DND-41 (cell line): ENCODE measurements at regions not wholly inside any gene's neighbourhood (a gene's known extent, or its start where the extent isn't known, plus 50 kb on each side); places are given as distances from the start of the nearest gene placed in this dataset.

Experiments used
- ATAC-seq: fragments of 200-7000 bp; cut with Tn5 transposase; 3 replicates; pipeline ENCODE4 v1.9.1; 2021; ENCODE audit warnings: low read depth; ENCODE audit not compliant: insufficient read depth
- DNase-seq: peaks from one replicate; pipeline ENCODE4 v3.0.0-alpha.2; 2020
- H2AFZ ChIP-seq: 2 replicates; pipeline ENCODE4 v1.6.0; 2012; ENCODE audit warnings: low read depth, low read length
- H3K27ac ChIP-seq: 2 replicates; pipeline ENCODE4 v1.5.1; 2012; ENCODE audit warnings: low read length, inconsistent platforms
- H3K27me3 ChIP-seq: fragments of 200-600 bp; sonication (generic); 2 replicates; pipeline ENCODE4 v1.6.0; 2012; ENCODE audit warnings: low read length, mild to moderate bottlenecking, inconsistent platforms; ENCODE audit not compliant: insufficient read depth, poor library complexity
- H3K36me3 ChIP-seq: 2 replicates; pipeline ENCODE4 v1.5.1; 2012; ENCODE audit warnings: low read length, inconsistent platforms; ENCODE audit not compliant: insufficient read depth
- H3K4me1 ChIP-seq: 2 replicates; pipeline ENCODE4 v1.5.1; 2012; ENCODE audit warnings: mild to moderate bottlenecking, low read length; ENCODE audit not compliant: insufficient read depth
- H3K4me2 ChIP-seq: 2 replicates; pipeline ENCODE4 v1.6.0; 2012; ENCODE audit warnings: mild to moderate bottlenecking, moderate library complexity, low read length, inconsistent platforms; ENCODE audit not compliant: insufficient read depth
- H3K4me3 ChIP-seq, 2 experiments: fragments of 200-600 bp in 1 of 2; shearing (Covaris generic) in 1 of 2; 2 replicates each; pipeline ENCODE4 v1.5.1; 2012 to 2016; ENCODE audit warnings: inconsistent platforms in 2 of 2, low read length in 2 of 2, mild to moderate bottlenecking in 2 of 2, low read depth in 1 of 2, moderate library complexity in 1 of 2
- H3K79me2 ChIP-seq: 2 replicates; pipeline ENCODE4 v1.6.0; 2012; ENCODE audit warnings: low read length, inconsistent platforms; ENCODE audit not compliant: insufficient read depth
- H3K9ac ChIP-seq: 2 replicates; pipeline ENCODE4 v1.6.0; 2012; ENCODE audit warnings: low read depth, mild to moderate bottlenecking, inconsistent platforms, low read length, moderate library complexity
- H3K9me3 ChIP-seq: 2 replicates; pipeline ENCODE4 v1.5.1; 2012; ENCODE audit warnings: low read length, moderate library complexity, mild to moderate bottlenecking, inconsistent platforms; ENCODE audit not compliant: insufficient read depth, severe bottlenecking
- H4K20me1 ChIP-seq: 2 replicates; pipeline ENCODE4 v1.6.0; 2012; ENCODE audit warnings: low read length; ENCODE audit not compliant: insufficient read depth
- EZH2 ChIP-seq: IDR thresholded peaks from 3 replicates; pipeline ENCODE4 v1.6.1; 2012; ENCODE audit warnings: borderline replicate concordance, low read depth, mild to moderate bottlenecking, moderate library complexity, low read length, inconsistent platforms; ENCODE audit not compliant: severe bottlenecking
- TF ChIP-seq, protein P1 (sequence below): IDR thresholded peaks from 2 replicates; pipeline ENCODE4 v1.5.1; 2012; ENCODE audit warnings: borderline replicate concordance, low read length, moderate library complexity, mild to moderate bottlenecking; ENCODE audit not compliant: poor library complexity, severe bottlenecking; ENCODE audit errors: extremely low read depth

GRCh38 chr11:81899156-81899555, 834.5 kb downstream of the FAM181B start:
- H3K79me2 ChIP-seq: no peaks in the 10 kb centered on the region
- no peak overlapping the region for H2AFZ ChIP-seq
- DNase-seq: no peak
- no peak overlapping the region for H3K27ac ChIP-seq
- no peak for ATAC-seq
- no peaks in the 10 kb centered on the region for H3K36me3 ChIP-seq
- no peak overlapping the region for H3K4me2 ChIP-seq
- H3K9me3 ChIP-seq: no peaks in the 10 kb centered on the region
- no peak overlapping the region for H3K9ac ChIP-seq
- no peak overlapping the region for H3K4me3 ChIP-seq
- no peaks in the 10 kb centered on the region for H4K20me1 ChIP-seq
- no peak for TF ChIP-seq EZH2
- TF ChIP-seq, protein P1, sequence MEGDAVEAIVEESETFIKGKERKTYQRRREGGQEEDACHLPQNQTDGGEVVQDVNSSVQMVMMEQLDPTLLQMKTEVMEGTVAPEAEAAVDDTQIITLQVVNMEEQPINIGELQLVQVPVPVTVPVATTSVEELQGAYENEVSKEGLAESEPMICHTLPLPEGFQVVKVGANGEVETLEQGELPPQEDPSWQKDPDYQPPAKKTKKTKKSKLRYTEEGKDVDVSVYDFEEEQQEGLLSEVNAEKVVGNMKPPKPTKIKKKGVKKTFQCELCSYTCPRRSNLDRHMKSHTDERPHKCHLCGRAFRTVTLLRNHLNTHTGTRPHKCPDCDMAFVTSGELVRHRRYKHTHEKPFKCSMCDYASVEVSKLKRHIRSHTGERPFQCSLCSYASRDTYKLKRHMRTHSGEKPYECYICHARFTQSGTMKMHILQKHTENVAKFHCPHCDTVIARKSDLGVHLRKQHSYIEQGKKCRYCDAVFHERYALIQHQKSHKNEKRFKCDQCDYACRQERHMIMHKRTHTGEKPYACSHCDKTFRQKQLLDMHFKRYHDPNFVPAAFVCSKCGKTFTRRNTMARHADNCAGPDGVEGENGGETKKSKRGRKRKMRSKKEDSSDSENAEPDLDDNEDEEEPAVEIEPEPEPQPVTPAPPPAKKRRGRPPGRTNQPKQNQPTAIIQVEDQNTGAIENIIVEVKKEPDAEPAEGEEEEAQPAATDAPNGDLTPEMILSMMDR: no peak
- H3K4me1 ChIP-seq: no peaks in the 10 kb centered on the region
- no peaks in the 10 kb centered on the region for H3K27me3 ChIP-seq

DNA sequence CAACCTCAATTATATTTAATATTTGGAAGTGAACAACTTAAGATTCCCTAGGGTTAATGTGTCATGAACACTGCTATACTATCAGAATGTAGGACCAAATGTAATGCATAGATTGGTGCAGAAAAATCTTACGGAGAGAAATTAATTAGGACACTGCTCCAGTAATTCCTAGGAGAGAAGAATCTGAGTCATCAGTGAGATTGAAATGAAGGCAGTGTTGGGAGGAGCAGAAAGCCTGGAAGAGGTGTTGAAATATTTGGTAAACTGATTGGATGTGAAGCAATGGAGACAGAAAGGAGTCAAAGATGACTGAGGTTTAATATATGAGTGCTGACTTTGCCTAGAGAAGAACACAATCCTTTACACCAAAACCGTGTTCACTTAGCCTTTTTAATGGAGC, 836.0 kb downstream of the FAM181B start:
- no peak for DNase-seq
- no peaks in the 10 kb centered on the region for H3K4me1 ChIP-seq
- no peaks in the 10 kb centered on the region for H3K27me3 ChIP-seq
- H3K9me3 ChIP-seq: no peaks in the 10 kb centered on the region
- H3K27ac ChIP-seq: no peak overlapping the region
- no peaks in the 10 kb centered on the region for H3K79me2 ChIP-seq
- no peak overlapping the region for H2AFZ ChIP-seq
- no peak overlapping the region for H3K4me3 ChIP-seq
- H3K9ac ChIP-seq: no peak overlapping the region
- no peaks in the 10 kb centered on the region; the same call in 1 of the 2 replicates for H4K20me1 ChIP-seq
- no peak for ATAC-seq
- TF ChIP-seq, protein P1: no peak
- TF ChIP-seq EZH2: no peak
- H3K36me3 ChIP-seq: no peaks in the 10 kb centered on the region
- H3K4me2 ChIP-seq: no peak overlapping the region

DNA sequence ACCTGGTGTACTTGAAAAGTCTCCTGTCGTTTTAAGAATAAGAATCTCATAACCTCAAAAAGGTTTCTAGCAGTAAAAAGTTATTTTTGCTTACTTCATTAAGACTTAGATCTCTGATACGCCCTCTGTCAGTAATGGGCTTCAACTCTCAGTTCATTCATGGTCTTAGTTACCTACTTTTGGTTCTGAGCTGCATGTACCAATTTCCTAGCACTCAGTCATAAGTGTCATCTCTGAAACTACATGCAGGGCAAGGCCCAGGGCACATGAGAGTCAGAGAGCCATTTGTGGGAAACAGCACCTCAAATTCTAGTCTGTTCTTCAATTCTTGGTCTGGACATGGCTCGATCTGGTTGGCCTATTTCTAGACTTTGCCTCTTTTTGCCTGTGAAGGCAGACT, 838.4 kb downstream of the FAM181B start:
- Histone ChIP-seq H3K9me3 (no peaks in the 10 kb centered on the region), H4K20me1 (no peaks in the 10 kb centered on the region; the same call in 1 of the 2 replicates), H3K27ac (no peak overlapping the region), H3K4me2 (no peak overlapping the region), H3K9ac (no peak overlapping the region), H3K4me3 (no peak overlapping the region), H3K4me1 (no peaks in the 10 kb centered on the region), H3K79me2 (no peaks in the 10 kb centered on the region), H2AFZ (no peak overlapping the region), H3K27me3 (no peaks in the 10 kb centered on the region), H3K36me3 (no peaks in the 10 kb centered on the region)
- no peak for ATAC-seq
- DNase-seq: no peak
- TF ChIP-seq, protein P1: no peak
- TF ChIP-seq EZH2: no peak
